WTC11 (cell line): ENCODE measurements at regions not wholly inside any gene's neighbourhood (a gene's known extent, or its start where the extent isn't known, plus 50 kb on each side); places are given as distances from the start of the nearest gene placed in this dataset.

ENCODE experiments used
- CREB1 ChIP-seq: sonication (generic); formaldehyde crosslinking; IDR thresholded peaks from 2 replicates; pipeline ENCODE4 v1.8.0; 2023; ENCODE audit warnings: mild to moderate bottlenecking, missing genetic modification reagents
- GTF2I ChIP-seq: fragments of 250-450 bp; sonication (Bioruptor Pico); conservative IDR thresholded peaks from 2 replicates; pipeline ENCODE4 v1.4.0; 2021; ENCODE audit warnings: mild to moderate bottlenecking
- RELA ChIP-seq: sonication (generic); formaldehyde crosslinking; IDR thresholded peaks from 2 replicates; pipeline ENCODE4 v1.8.1; 2022; ENCODE audit warnings: missing genetic modification reagents, mild to moderate bottlenecking, borderline replicate concordance
- SMAD4 ChIP-seq: sonication (generic); formaldehyde crosslinking; IDR thresholded peaks from 2 replicates; pipeline ENCODE4 v1.8.0; 2022; ENCODE audit warnings: mild to moderate bottlenecking, missing genetic modification reagents
- TF ChIP-seq, protein P1 (sequence below): fragments of 200-600 bp; IDR thresholded peaks from 2 replicates; pipeline ENCODE4 v1.8.0; 2022; ENCODE audit warnings: antibody characterized with exemption
- TF ChIP-seq, protein P2 (sequence below): sonication (generic); formaldehyde crosslinking; IDR thresholded peaks from 2 replicates; pipeline ENCODE4 v1.8.0; 2022; ENCODE audit warnings: mild to moderate bottlenecking, missing genetic modification reagents
- TF ChIP-seq, protein P3 (sequence below): sonication (generic); formaldehyde crosslinking; IDR thresholded peaks from 2 replicates; pipeline ENCODE4 v1.8.0; 2022; ENCODE audit warnings: missing genetic modification reagents
- TF ChIP-seq, protein P4 (sequence below): sonication (generic); formaldehyde crosslinking; IDR thresholded peaks from 2 replicates; pipeline ENCODE4 v1.8.1; 2022; ENCODE audit warnings: low read depth, mild to moderate bottlenecking, moderate library complexity, missing genetic modification reagents, borderline replicate concordance
- TF ChIP-seq, protein P5 (sequence below): sonication (generic); formaldehyde crosslinking; IDR thresholded peaks from 2 replicates; pipeline ENCODE4 v1.8.0; 2022; ENCODE audit warnings: mild to moderate bottlenecking, missing genetic modification reagents
- TF ChIP-seq, protein P6 (sequence below): sonication (generic); formaldehyde crosslinking; IDR thresholded peaks from 2 replicates; pipeline ENCODE4 v1.8.1; 2022; ENCODE audit warnings: mild to moderate bottlenecking, moderate library complexity, missing genetic modification reagents

DNA sequence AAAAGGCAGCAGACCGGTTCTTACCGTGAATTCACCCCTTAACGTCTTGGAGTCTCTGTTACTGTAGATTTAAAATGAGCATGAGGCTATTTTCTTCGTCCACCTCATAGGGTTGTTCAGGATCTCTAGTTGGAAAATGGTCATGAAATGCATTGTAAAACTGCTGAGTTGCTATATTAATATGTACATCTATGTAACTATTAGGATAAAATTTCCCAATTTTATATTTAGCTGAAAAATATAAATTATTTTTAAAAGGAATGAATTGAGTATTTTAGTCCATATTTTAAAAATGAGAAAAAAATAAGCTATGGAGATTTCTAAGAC is 272.7 kb downstream of the ALG10B start:
- TF ChIP-seq GTF2I (no peak), RELA (no peak), CREB1 (CRISPR knock-in tag) (no peak), SMAD4 (CRISPR knock-in tag) (no peak)
- TF ChIP-seq, protein P1, sequence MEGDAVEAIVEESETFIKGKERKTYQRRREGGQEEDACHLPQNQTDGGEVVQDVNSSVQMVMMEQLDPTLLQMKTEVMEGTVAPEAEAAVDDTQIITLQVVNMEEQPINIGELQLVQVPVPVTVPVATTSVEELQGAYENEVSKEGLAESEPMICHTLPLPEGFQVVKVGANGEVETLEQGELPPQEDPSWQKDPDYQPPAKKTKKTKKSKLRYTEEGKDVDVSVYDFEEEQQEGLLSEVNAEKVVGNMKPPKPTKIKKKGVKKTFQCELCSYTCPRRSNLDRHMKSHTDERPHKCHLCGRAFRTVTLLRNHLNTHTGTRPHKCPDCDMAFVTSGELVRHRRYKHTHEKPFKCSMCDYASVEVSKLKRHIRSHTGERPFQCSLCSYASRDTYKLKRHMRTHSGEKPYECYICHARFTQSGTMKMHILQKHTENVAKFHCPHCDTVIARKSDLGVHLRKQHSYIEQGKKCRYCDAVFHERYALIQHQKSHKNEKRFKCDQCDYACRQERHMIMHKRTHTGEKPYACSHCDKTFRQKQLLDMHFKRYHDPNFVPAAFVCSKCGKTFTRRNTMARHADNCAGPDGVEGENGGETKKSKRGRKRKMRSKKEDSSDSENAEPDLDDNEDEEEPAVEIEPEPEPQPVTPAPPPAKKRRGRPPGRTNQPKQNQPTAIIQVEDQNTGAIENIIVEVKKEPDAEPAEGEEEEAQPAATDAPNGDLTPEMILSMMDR: no peak
- TF ChIP-seq, protein P2, sequence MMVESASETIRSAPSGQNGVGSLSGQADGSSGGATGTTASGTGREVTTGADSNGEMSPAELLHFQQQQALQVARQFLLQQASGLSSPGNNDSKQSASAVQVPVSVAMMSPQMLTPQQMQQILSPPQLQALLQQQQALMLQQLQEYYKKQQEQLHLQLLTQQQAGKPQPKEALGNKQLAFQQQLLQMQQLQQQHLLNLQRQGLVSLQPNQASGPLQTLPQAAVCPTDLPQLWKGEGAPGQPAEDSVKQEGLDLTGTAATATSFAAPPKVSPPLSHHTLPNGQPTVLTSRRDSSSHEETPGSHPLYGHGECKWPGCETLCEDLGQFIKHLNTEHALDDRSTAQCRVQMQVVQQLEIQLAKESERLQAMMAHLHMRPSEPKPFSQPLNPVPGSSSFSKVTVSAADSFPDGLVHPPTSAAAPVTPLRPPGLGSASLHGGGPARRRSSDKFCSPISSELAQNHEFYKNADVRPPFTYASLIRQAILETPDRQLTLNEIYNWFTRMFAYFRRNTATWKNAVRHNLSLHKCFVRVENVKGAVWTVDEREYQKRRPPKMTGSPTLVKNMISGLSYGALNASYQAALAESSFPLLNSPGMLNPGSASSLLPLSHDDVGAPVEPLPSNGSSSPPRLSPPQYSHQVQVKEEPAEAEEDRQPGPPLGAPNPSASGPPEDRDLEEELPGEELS (CRISPR knock-in tag): no peak
- TF ChIP-seq, protein P3, sequence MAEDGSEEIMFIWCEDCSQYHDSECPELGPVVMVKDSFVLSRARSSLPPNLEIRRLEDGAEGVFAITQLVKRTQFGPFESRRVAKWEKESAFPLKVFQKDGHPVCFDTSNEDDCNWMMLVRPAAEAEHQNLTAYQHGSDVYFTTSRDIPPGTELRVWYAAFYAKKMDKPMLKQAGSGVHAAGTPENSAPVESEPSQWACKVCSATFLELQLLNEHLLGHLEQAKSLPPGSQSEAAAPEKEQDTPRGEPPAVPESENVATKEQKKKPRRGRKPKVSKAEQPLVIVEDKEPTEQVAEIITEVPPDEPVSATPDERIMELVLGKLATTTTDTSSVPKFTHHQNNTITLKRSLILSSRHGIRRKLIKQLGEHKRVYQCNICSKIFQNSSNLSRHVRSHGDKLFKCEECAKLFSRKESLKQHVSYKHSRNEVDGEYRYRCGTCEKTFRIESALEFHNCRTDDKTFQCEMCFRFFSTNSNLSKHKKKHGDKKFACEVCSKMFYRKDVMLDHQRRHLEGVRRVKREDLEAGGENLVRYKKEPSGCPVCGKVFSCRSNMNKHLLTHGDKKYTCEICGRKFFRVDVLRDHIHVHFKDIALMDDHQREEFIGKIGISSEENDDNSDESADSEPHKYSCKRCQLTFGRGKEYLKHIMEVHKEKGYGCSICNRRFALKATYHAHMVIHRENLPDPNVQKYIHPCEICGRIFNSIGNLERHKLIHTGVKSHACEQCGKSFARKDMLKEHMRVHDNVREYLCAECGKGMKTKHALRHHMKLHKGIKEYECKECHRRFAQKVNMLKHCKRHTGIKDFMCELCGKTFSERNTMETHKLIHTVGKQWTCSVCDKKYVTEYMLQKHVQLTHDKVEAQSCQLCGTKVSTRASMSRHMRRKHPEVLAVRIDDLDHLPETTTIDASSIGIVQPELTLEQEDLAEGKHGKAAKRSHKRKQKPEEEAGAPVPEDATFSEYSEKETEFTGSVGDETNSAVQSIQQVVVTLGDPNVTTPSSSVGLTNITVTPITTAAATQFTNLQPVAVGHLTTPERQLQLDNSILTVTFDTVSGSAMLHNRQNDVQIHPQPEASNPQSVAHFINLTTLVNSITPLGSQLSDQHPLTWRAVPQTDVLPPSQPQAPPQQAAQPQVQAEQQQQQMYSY (CRISPR knock-in tag): no peak
- TF ChIP-seq, protein P4, sequence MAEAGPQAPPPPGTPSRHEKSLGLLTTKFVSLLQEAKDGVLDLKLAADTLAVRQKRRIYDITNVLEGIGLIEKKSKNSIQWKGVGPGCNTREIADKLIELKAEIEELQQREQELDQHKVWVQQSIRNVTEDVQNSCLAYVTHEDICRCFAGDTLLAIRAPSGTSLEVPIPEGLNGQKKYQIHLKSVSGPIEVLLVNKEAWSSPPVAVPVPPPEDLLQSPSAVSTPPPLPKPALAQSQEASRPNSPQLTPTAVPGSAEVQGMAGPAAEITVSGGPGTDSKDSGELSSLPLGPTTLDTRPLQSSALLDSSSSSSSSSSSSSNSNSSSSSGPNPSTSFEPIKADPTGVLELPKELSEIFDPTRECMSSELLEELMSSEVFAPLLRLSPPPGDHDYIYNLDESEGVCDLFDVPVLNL (CRISPR knock-in tag): no peak
- TF ChIP-seq, protein P5, sequence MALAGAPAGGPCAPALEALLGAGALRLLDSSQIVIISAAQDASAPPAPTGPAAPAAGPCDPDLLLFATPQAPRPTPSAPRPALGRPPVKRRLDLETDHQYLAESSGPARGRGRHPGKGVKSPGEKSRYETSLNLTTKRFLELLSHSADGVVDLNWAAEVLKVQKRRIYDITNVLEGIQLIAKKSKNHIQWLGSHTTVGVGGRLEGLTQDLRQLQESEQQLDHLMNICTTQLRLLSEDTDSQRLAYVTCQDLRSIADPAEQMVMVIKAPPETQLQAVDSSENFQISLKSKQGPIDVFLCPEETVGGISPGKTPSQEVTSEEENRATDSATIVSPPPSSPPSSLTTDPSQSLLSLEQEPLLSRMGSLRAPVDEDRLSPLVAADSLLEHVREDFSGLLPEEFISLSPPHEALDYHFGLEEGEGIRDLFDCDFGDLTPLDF (CRISPR knock-in tag): no peak
- TF ChIP-seq, protein P6, sequence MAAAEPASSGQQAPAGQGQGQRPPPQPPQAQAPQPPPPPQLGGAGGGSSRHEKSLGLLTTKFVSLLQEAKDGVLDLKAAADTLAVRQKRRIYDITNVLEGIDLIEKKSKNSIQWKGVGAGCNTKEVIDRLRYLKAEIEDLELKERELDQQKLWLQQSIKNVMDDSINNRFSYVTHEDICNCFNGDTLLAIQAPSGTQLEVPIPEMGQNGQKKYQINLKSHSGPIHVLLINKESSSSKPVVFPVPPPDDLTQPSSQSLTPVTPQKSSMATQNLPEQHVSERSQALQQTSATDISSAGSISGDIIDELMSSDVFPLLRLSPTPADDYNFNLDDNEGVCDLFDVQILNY (CRISPR knock-in tag): no peak
